Thoracic aorta (tissue), 2 donors: ENCODE measurements at regions not wholly inside any gene's neighbourhood (a gene's known extent, or its start where the extent isn't known, plus 50 kb on each side); places are given as distances from the start of the nearest gene placed in this dataset.

Source experiments
- ATAC-seq: fragments of 150-250 bp; one replicate; pipeline ENCODE4 v1.8.0; 2017; ENCODE audit warnings: low read depth; ENCODE audit not compliant: insufficient number of reproducible peaks, low FRiP score
- DNase-seq: peaks from one replicate; pipeline ENCODE4 v3.0.0-alpha.2; 2020; ENCODE audit warnings: low spot score
- H3K27ac ChIP-seq, 2 donors: fragments of 200-600 bp; sonication (generic); 1 replicate in 1 of 2; 2 replicates in 1 of 2; pipeline ENCODE4 v1.5.1; 2016; ENCODE audit warnings: mild to moderate bottlenecking in 2 of 2, moderate library complexity in 2 of 2
- H3K27me3 ChIP-seq: fragments of 200-600 bp; sonication (generic); replicated peaks from 2 replicates; pipeline ENCODE4 v1.6.0; 2016; ENCODE audit warnings: mild to moderate bottlenecking; ENCODE audit not compliant: insufficient read depth
- H3K36me3 ChIP-seq: fragments of 200-600 bp; sonication (generic); one replicate; pipeline ENCODE4 v1.5.1; 2016
- H3K4me1 ChIP-seq, 2 donors: fragments of 200-600 bp; sonication (generic); 1 replicate in 1 of 2; 2 replicates in 1 of 2; pipeline versions ENCODE4 v1.5.1 to v1.6.0; 2016; ENCODE audit warnings: low read depth in 2 of 2, mild to moderate bottlenecking in 1 of 2; ENCODE audit not compliant: control insufficient read depth in 1 of 2
- H3K4me3 ChIP-seq: fragments of 200-600 bp; sonication (generic); 2 replicates; pipeline ENCODE4 v1.5.1; 2016; ENCODE audit warnings: mild to moderate bottlenecking
- H3K9me3 ChIP-seq: fragments of 200-600 bp; sonication (generic); 2 replicates; pipeline ENCODE4 v1.5.1; 2016
- CTCF ChIP-seq: fragments of 200-600 bp; sonication (generic); IDR thresholded peaks from one replicate; pipeline ENCODE4 v1.5.1; 2019; ENCODE audit warnings: antibody characterized with exemption

GRCh38 chr20:60952861-60953260 is 299.2 kb upstream of the CDH4 start:
- DNase-seq (no peak), ATAC-seq (no peak)
- H3K9me3 ChIP-seq = no peaks in the 10 kb centered on the region
- H3K27me3 ChIP-seq = no peaks in the 10 kb centered on the region
- no peak overlapping the region for H3K27ac ChIP-seq
- H3K4me3 ChIP-seq = no peak overlapping the region
- H3K4me1 ChIP-seq = no peaks in the 10 kb centered on the region
- no peaks in the 10 kb centered on the region for H3K36me3 ChIP-seq
- TF ChIP-seq CTCF = no peak

- no peak for DNase-seq
Measured at GRCh38 chr20:60953321-60953720, 298.7 kb upstream of the CDH4 start.

GRCh38 chr20:60955706-60956105 is 296.4 kb upstream of the CDH4 start:
- H3K36me3 ChIP-seq = no peaks in the 10 kb centered on the region
- DNase-seq = no peak
- no peak overlapping the region for H3K4me3 ChIP-seq
- no peak for TF ChIP-seq CTCF
- no peaks in the 10 kb centered on the region for H3K4me1 ChIP-seq
- H3K9me3 ChIP-seq = no peaks in the 10 kb centered on the region
- no peak overlapping the region for H3K27ac ChIP-seq
- H3K27me3 ChIP-seq = no peaks in the 10 kb centered on the region
- ATAC-seq = no peak

More at GRCh38 chr20:60953321-60953720, 298.7 kb upstream of the CDH4 start:
- H3K4me3 ChIP-seq = no peak overlapping the region
- no peak overlapping the region for H3K27ac ChIP-seq
- H3K36me3 ChIP-seq = no peaks in the 10 kb centered on the region
- no peaks in the 10 kb centered on the region for H3K4me1 ChIP-seq
- TF ChIP-seq CTCF = no peak
- ATAC-seq = no peak
- H3K27me3 ChIP-seq = no peaks in the 10 kb centered on the region
- H3K9me3 ChIP-seq = no peaks in the 10 kb centered on the region

GRCh38 chr20:60956194-60956593 is 295.9 kb upstream of the CDH4 start:
- ATAC-seq = no peak
- Histone ChIP-seq H3K27ac (no peak overlapping the region), H3K4me3 (no peak overlapping the region), H3K36me3 (no peaks in the 10 kb centered on the region), H3K9me3 (no peaks in the 10 kb centered on the region), H3K27me3 (no peaks in the 10 kb centered on the region), H3K4me1 (no peaks in the 10 kb centered on the region)
- no peak for TF ChIP-seq CTCF
- DNase-seq = no peak

- Histone ChIP-seq H3K27me3 (no peaks in the 10 kb centered on the region), H3K9me3 (no peaks in the 10 kb centered on the region), H3K27ac (no peak overlapping the region), H3K36me3 (no peaks in the 10 kb centered on the region), H3K4me3 (no peak overlapping the region), H3K4me1 (no peaks in the 10 kb centered on the region)
- DNase-seq = no peak
- TF ChIP-seq CTCF = no peak
- no peak for ATAC-seq
Measured at GRCh38 chr20:60957621-60958020, 294.4 kb upstream of the CDH4 start.
